Peyer's patch (tissue), 4 donors: ENCODE measurements at regions not wholly inside any gene's neighbourhood (a gene's known extent, or its start where the extent isn't known, plus 50 kb on each side); places are given as distances from the start of the nearest gene placed in this dataset.

Source experiments
- CTCF ChIP-seq, 6 experiments: fragments of 450-650 bp in 4 of 6; fragments of 200-600 bp in 2 of 6; sonication (generic) in 1 of 6; IDR thresholded peaks; one replicate each; pipeline ENCODE4 v1.5.1; 2017 to 2019; ENCODE audit warnings: antibody characterized with exemption in 6 of 6, mild to moderate bottlenecking in 3 of 6, moderate library complexity in 1 of 6
- POLR2A ChIP-seq, 2 donors: fragments of 450-650 bp; IDR thresholded peaks; one replicate each; pipeline ENCODE4 v1.5.1; 2017; ENCODE audit warnings: antibody characterized with exemption in 2 of 2, mild to moderate bottlenecking in 2 of 2, moderate library complexity in 2 of 2

- no peak for TF ChIP-seq CTCF (IDR thresholded peaks at IDR 0.05)
- TF ChIP-seq POLR2A (IDR thresholded peaks at IDR 0.05), result no peak
Measured at GRCh38 chr20:24815931-24816330, 133.1 kb upstream of the CST7 start.
